ENCODE measurements at regions not wholly inside any gene's neighbourhood (a gene's known extent, or its start where the extent isn't known, plus 50 kb on each side); places are given as distances from the start of the nearest gene placed in this dataset.
"Not testable (repeated sequence)": the region's sequence is repeated elsewhere in the genome, so short reads cannot be mapped to it uniquely, and the experiment has no call there.

DNA sequence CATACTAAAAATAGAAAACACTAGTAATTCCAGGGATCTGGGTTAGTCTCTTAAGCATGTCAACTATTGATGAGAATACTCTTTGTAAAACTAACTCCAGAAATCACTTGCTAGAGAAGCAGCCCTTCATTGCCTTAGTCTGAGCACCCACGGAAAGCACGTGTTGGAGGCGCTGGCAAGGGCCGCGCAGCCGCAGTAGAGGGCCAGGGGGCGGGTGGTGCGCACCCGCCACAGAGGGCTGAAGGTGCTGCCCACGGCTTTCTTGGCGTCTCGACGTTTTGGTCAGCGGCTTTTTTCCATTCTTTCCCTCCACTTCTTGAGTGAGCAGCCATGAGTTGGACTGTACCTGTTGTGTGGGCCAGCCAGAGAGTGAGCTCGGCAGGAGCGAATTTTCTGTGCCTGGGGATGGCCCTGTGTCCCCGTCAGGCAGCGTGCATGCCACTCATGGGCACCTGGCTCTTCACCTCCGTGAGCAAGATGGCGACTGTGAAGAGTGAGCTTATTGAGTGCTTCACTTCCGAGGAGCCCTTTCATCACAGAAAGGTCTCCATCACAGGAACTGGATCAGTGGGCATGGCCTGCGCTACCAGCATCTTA lies 68.4 kb upstream of the PPM1H start:
- BruUV-seq (replicated peaks) = no TSS peak

DNA sequence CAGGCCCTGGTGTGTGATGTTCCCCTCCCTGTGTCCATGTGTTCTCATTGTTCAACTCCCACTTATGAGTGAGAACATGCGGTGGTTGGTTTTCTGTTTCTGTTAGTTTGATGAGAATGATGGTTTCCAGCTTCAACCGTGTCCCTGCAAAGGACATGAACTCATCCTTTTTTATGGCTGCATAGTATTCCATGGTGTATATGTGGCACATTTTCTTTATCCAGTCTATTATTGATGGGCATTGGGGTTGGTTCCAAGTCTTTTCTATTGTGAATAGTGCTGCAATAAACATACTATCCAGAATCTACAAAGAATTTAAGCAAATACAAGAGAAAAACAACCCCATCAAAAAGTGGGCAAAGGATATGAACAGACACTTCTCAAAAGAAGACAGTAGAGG lies 67.1 kb upstream of the PPM1H start:
- H3K4me3 ChIP-seq; H3K9me1 ChIP-seq (ENCODE audit: control insufficient read depth, insufficient read depth, low read length); H2AFZ ChIP-seq (ENCODE audit: low read depth, low read length); H3K4me2 ChIP-seq (ENCODE audit: insufficient read depth, low read length); ATAC-seq; H3K9me3 ChIP-seq (replicated peaks; ENCODE audit: control insufficient read depth, insufficient read depth, low read depth, low read length); POLR2A ChIA-PET; H3K9ac ChIP-seq (ENCODE audit: insufficient read depth in 1 of 2, low read depth in 2 of 2, low read length in 2 of 2); H3K36me3 ChIP-seq (ENCODE audit: control insufficient read depth, insufficient read depth, low read length); intact Hi-C loops (cut with micrococcal nuclease); H3K27ac ChIP-seq (ENCODE audit: extremely low read depth, low read depth, low read length); H3K79me2 ChIP-seq (ENCODE audit: control insufficient read depth, insufficient read depth, low read length); FAIRE-seq; in situ Hi-C loops (cut with MboI); CTCF ChIA-PET (ENCODE audit: low intra/inter-chr PET ratio); DNase-seq (ENCODE audit: extremely low read depth in 1 of 4, low spot score in 3 of 4); H4K20me1 ChIP-seq (replicated peaks; ENCODE audit: control insufficient read depth, insufficient read depth, low read length); BruUV-seq (replicated peaks); H3K4me1 ChIP-seq (replicated peaks in 1 of 2; ENCODE audit: control insufficient read depth in 2 of 2, insufficient read depth in 2 of 2, low read length in 2 of 2): not testable (repeated sequence)
- H3K27me3 ChIP-seq (ENCODE audit: control insufficient read depth in 2 of 2, insufficient read depth in 2 of 2, low read length in 2 of 2) = peaks cover 0 to 14% of the 10 kb centered on the region in 2 experiments; a peak in 3 of 5 replicates
- 0% methylated on average over 2 of the region's 2 CpGs for WGBS (ENCODE audit: insufficient coverage, low coverage, missing lambda C conversion rate)
- TF ChIP-seq ZNF146 (CRISPR knock-in tag; IDR thresholded peaks at IDR 0.05; ENCODE audit: unreplicated experiment) (peak; percentile 53), RBM25 (IDR thresholded peaks at IDR 0.05; ENCODE audit: low read depth, low read length, severe bottlenecking) (peak; percentile 26)

More for the DNA sequence above, 68.4 kb upstream of the PPM1H start:
- no peak overlapping the region for H3K4me2 ChIP-seq (ENCODE audit: insufficient read depth, low read length)
- peaks cover 0 to 14% of the 10 kb centered on the region in 2 experiments; a peak in 3 of 5 replicates for H3K27me3 ChIP-seq (ENCODE audit: control insufficient read depth in 2 of 2, insufficient read depth in 2 of 2, low read length in 2 of 2)
- no peaks in the 10 kb centered on the region; a peak in 1 of 5 replicates for H3K4me1 ChIP-seq (replicated peaks in 1 of 2; ENCODE audit: control insufficient read depth in 2 of 2, insufficient read depth in 2 of 2, low read length in 2 of 2)
- CTCF ChIA-PET (ENCODE audit: low intra/inter-chr PET ratio) = no interaction called here
- no peak overlapping the region for H2AFZ ChIP-seq (ENCODE audit: low read depth, low read length)
- TF ChIP-seq KDM1A (IDR thresholded peaks at IDR 0.05) (no peak), SMARCB1 (IDR thresholded peaks at IDR 0.05; ENCODE audit: insufficient read length, low read depth) (no peak), PML (IDR thresholded peaks at IDR 0.05; ENCODE audit: low read length) (no peak), EGR1 (conservative IDR thresholded peaks at IDR 0.05) (no peak), PRMT5 (CRISPR knock-in tag; IDR thresholded peaks at IDR 0.05) (no peak), TSC22D4 (tag; IDR thresholded peaks at IDR 0.05) (no peak), SLC30A9 (CRISPR knock-in tag; IDR thresholded peaks at IDR 0.05) (no peak), DNMT1 (IDR thresholded peaks at IDR 0.05) (no peak), RBM14 (IDR thresholded peaks at IDR 0.05; ENCODE audit: borderline replicate concordance, insufficient read depth, low read depth, low read length) (no peak), NFE2L1 (tag; IDR thresholded peaks at IDR 0.05; ENCODE audit: borderline replicate concordance, low read depth) (no peak)
- H4K20me1 ChIP-seq (replicated peaks; ENCODE audit: control insufficient read depth, insufficient read depth, low read length) = no peaks in the 10 kb centered on the region
- DNase-seq (ENCODE audit: extremely low read depth in 1 of 4, low spot score in 3 of 4) (no peak), FAIRE-seq (no peak), ATAC-seq (no peak)
- intact Hi-C loops (cut with micrococcal nuclease) = no loop called here
- H3K9me1 ChIP-seq (ENCODE audit: control insufficient read depth, insufficient read depth, low read length) = no peaks in the 10 kb centered on the region
- H3K79me2 ChIP-seq (ENCODE audit: control insufficient read depth, insufficient read depth, low read length) = no peaks in the 10 kb centered on the region
- no peaks in the 10 kb centered on the region for H3K36me3 ChIP-seq (ENCODE audit: control insufficient read depth, insufficient read depth, low read length)
- no peak overlapping the region for H3K27ac ChIP-seq (ENCODE audit: extremely low read depth, low read depth, low read length)
- POLR2A ChIA-PET = no interaction called here
- WGBS (ENCODE audit: insufficient coverage, low coverage, missing lambda C conversion rate) = 32% methylated on average over 21 of the region's 22 CpGs
- no peak overlapping the region for H3K4me3 ChIP-seq
- in situ Hi-C loops (cut with MboI) = no loop called here
- H3K9me3 ChIP-seq (replicated peaks; ENCODE audit: control insufficient read depth, insufficient read depth, low read depth, low read length) = no peaks in the 10 kb centered on the region
- H3K9ac ChIP-seq (ENCODE audit: insufficient read depth in 1 of 2, low read depth in 2 of 2, low read length in 2 of 2) = no peak overlapping the region

Measured in K562 (cell line).